GM23248 (cell line): ENCODE measurements at regions not wholly inside any gene's neighbourhood (a gene's known extent, or its start where the extent isn't known, plus 50 kb on each side); places are given as distances from the start of the nearest gene placed in this dataset.

Experiments used
- DNase-seq: peaks from one replicate; pipeline ENCODE4 v3.0.0-alpha.2; 2015
- H2AFZ ChIP-seq: fragments of 200-600 bp; sonication (generic); 2 replicates; pipeline ENCODE4 v1.6.1; 2016; ENCODE audit warnings: antibody characterized with exemption
- H3F3A ChIP-seq: fragments of 200-600 bp; sonication (generic); 2 replicates; pipeline ENCODE4 v1.6.1; 2016; ENCODE audit warnings: mild to moderate bottlenecking, antibody characterized with exemption, mixed run types; ENCODE audit not compliant: insufficient read depth
- H3K27ac ChIP-seq: fragments of 200-600 bp; sonication (generic); 2 replicates; pipeline ENCODE4 v1.5.1; 2016; ENCODE audit warnings: mild to moderate bottlenecking
- H3K27me3 ChIP-seq: fragments of 200-600 bp; sonication (generic); replicated peaks from 2 replicates; pipeline ENCODE4 v1.6.1; 2016; ENCODE audit warnings: mild to moderate bottlenecking; ENCODE audit not compliant: insufficient read depth
- H3K36me3 ChIP-seq: fragments of 200-600 bp; sonication (generic); 2 replicates; pipeline ENCODE4 v1.6.1; 2016; ENCODE audit warnings: low read depth, mild to moderate bottlenecking
- H3K4me1 ChIP-seq: fragments of 200-600 bp; sonication (generic); 2 replicates; pipeline ENCODE4 v1.6.1; 2016; ENCODE audit warnings: mild to moderate bottlenecking; ENCODE audit not compliant: insufficient read depth
- H3K4me2 ChIP-seq: fragments of 200-600 bp; sonication (generic); one replicate; pipeline ENCODE4 v1.6.1; 2016; ENCODE audit warnings: mild to moderate bottlenecking; ENCODE audit not compliant: unreplicated experiment
- H3K4me3 ChIP-seq: fragments of 200-600 bp; sonication (generic); 2 replicates; pipeline ENCODE4 v1.5.1; 2016; ENCODE audit warnings: mild to moderate bottlenecking
- H3K79me2 ChIP-seq: fragments of 200-600 bp; sonication (generic); 2 replicates; pipeline ENCODE4 v1.6.1; 2016; ENCODE audit warnings: mild to moderate bottlenecking; ENCODE audit not compliant: insufficient read depth
- H3K9ac ChIP-seq: fragments of 200-600 bp; sonication (generic); 2 replicates; pipeline ENCODE4 v1.6.1; 2016; ENCODE audit warnings: mild to moderate bottlenecking
- H3K9me2 ChIP-seq: fragments of 200-600 bp; sonication (generic); 2 replicates; pipeline ENCODE4 v1.6.1; 2016; ENCODE audit warnings: mixed run types, mild to moderate bottlenecking, moderate library complexity; ENCODE audit not compliant: insufficient read depth
- H3K9me3 ChIP-seq: fragments of 200-600 bp; sonication (generic); one replicate; pipeline ENCODE4 v1.6.1; 2017; ENCODE audit warnings: low read depth
- H4K20me1 ChIP-seq: fragments of 200-600 bp; sonication (generic); 2 replicates; pipeline ENCODE4 v1.6.0; 2016; ENCODE audit not compliant: insufficient read depth
- EZH2 ChIP-seq: fragments of 200-600 bp; sonication (generic); IDR thresholded peaks from 2 replicates; pipeline ENCODE4 v1.6.1; 2018; ENCODE audit warnings: antibody characterized with exemption, mild to moderate bottlenecking; ENCODE audit not compliant: insufficient read depth, poor library complexity, severe bottlenecking
- EZH2phosphoT487 ChIP-seq: fragments of 200-600 bp; sonication (generic); IDR thresholded peaks from 2 replicates; pipeline ENCODE4 v1.6.1; 2018; ENCODE audit warnings: antibody characterized with exemption, moderate library complexity, mild to moderate bottlenecking, low read depth; ENCODE audit not compliant: insufficient read depth
- WGBS, 2 experiments: methylation state at CpG; one replicate each; pipeline ENCODE4 v1.1.6; 2015 to 2017; ENCODE audit warnings: low lambda C conversion rate in 2 of 2, low coverage in 1 of 2; ENCODE audit errors: missing lambda C conversion rate in 2 of 2; 5-methylcytosine and 5-hydroxymethylcytosine counted together
- in situ Hi-C: fragments of 300-500 bp; cut with MboI; formaldehyde crosslinking; loops from 2 replicates; pipeline ENCODE4 v1.15.0; 2020

DNA sequence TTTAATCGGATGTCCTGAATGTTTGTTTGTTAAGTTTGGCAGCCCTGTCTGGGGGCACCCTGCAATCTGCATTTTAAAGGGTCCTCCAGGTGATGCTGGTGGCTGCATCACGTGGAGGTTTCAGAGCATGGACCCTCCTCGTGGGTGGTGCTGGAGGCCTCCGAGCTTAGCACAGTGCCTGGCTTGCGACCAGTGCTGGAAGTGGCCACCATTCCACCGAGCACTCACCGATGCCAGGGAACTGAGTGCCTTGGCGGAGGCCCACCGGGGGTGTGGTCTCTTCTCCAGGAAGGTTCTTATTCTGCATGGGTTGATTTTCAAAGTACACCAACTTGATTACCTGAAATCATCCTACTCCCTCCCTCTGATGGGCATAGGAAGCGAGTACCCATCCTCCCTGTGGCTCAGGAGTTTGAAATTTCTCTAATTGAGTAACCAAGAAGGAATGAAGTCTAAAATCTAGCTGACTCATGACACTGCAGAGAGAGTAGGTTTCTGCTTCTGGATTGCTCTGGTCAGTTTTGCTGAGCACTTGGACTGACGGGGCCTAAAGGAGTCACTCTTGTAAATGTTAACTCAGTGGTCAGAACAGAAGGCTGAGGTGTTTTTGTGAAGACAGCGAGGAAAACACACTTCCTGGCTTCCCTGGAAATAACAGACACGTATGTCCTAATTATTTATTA, 58.1 kb upstream of the SLC66A3 start:
- Histone ChIP-seq H3K27me3 (peaks cover 4% of the 10 kb centered on the region; the same call in 1 of the 2 replicates), H3K4me1 (peaks cover 11% of the 10 kb centered on the region), H3K9ac (no peak overlapping the region), H3K27ac (no peak overlapping the region), H3K4me2 (no peak overlapping the region), H3K79me2 (no peaks in the 10 kb centered on the region), H3K36me3 (no peaks in the 10 kb centered on the region), H3K9me2 (no peaks in the 10 kb centered on the region), H3F3A (peaks cover 10% of the 10 kb centered on the region), H3K9me3 (no peaks in the 10 kb centered on the region), H4K20me1 (no peaks in the 10 kb centered on the region), H2AFZ (peak overlapping the region; percentile 15; the same call in 1 of the 2 replicates), H3K4me3 (no peak overlapping the region)
- TF ChIP-seq EZH2 (no peak), EZH2phosphoT487 (no peak)
- 37 to 41% methylated on average over 13 of the region's 13 CpGs for WGBS, 2 experiments
- DNase-seq: peak; percentile 79
- in situ Hi-C loops: no loop called here

DNA sequence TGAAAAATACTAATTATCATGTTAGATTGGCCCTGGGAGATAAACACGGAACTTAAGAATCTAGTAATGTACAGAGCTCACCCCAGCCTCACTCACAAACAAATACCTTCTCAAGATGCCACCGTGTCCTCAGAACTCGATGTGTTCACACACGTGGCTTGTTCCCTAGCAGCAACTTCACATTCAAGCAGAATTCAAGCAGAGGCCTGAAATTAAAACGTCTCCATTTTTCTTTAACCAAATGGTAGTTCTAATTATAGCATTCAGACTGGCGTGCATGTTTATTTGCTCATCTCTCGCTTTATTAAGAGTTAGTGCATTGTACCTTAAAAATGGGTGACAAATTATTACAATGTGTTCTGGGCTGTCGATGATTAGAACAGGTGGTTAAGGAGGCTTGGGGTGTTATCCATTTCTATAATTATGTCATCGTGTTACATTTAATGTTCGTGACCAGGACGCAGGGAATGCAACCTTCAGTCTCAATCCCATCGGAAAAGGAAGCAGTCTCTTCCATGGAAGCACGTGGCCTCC, 57.3 kb upstream of the SLC66A3 start:
- peaks cover 11% of the 10 kb centered on the region for H3K4me1 ChIP-seq
- 84 to 89% methylated on average over 13 of the region's 13 CpGs for WGBS, 2 experiments

GRCh38 chr2:11099122-11100065, 55.9 kb upstream of the SLC66A3 start:
- in situ Hi-C loops: no loop called here

More for the DNA sequence above, 57.3 kb upstream of the SLC66A3 start:
- Histone ChIP-seq H3K9ac (no peak overlapping the region), H3K79me2 (no peaks in the 10 kb centered on the region), H4K20me1 (no peaks in the 10 kb centered on the region), H3K27me3 (peaks cover 4% of the 10 kb centered on the region; the same call in 1 of the 2 replicates), H3K4me2 (no peak overlapping the region), H3K9me3 (no peaks in the 10 kb centered on the region), H3K27ac (no peak overlapping the region), H3K9me2 (no peaks in the 10 kb centered on the region), H3F3A (peaks cover 10% of the 10 kb centered on the region), H3K36me3 (no peaks in the 10 kb centered on the region), H2AFZ (peak overlapping the region; percentile 15; the same call in 1 of the 2 replicates), H3K4me3 (no peak overlapping the region)
- in situ Hi-C loops: no loop called here
- DNase-seq: no peak
- TF ChIP-seq EZH2 (no peak), EZH2phosphoT487 (no peak)

GRCh38 chr2:11100130-11100529, 55.1 kb upstream of the SLC66A3 start:
- Histone ChIP-seq H3F3A (peaks cover 10% of the 10 kb centered on the region), H3K9me2 (no peaks in the 10 kb centered on the region), H2AFZ (no peak overlapping the region), H3K4me2 (no peak overlapping the region), H3K9ac (no peak overlapping the region), H3K36me3 (no peaks in the 10 kb centered on the region), H4K20me1 (no peaks in the 10 kb centered on the region), H3K4me3 (no peak overlapping the region), H3K79me2 (no peaks in the 10 kb centered on the region), H3K9me3 (no peaks in the 10 kb centered on the region), H3K27ac (no peak overlapping the region), H3K4me1 (peaks cover 11% of the 10 kb centered on the region), H3K27me3 (peaks cover 8% of the 10 kb centered on the region; the same call in 1 of the 2 replicates)
- no peak for TF ChIP-seq EZH2phosphoT487
- DNase-seq: no peak
- in situ Hi-C loops: no loop called here
- WGBS, 2 experiments: 79 to 80% methylated on average over 6 of the region's 6 CpGs

More at GRCh38 chr2:11099122-11100065, 55.9 kb upstream of the SLC66A3 start:
- Histone ChIP-seq H4K20me1 (no peaks in the 10 kb centered on the region), H3K36me3 (no peaks in the 10 kb centered on the region), H3K4me1 (peaks cover 11% of the 10 kb centered on the region), H3K27me3 (peaks cover 8% of the 10 kb centered on the region; the same call in 1 of the 2 replicates), H3K79me2 (no peaks in the 10 kb centered on the region), H2AFZ (no peak overlapping the region), H3F3A (peaks cover 10% of the 10 kb centered on the region), H3K4me2 (no peak overlapping the region), H3K4me3 (no peak overlapping the region), H3K9me3 (no peaks in the 10 kb centered on the region), H3K27ac (no peak overlapping the region), H3K9ac (no peak overlapping the region), H3K9me2 (no peaks in the 10 kb centered on the region)
- no peak for DNase-seq
- no peak for TF ChIP-seq EZH2
- no peak for TF ChIP-seq EZH2phosphoT487
- WGBS, 2 experiments: 72 to 75% methylated on average over 14 of the region's 14 CpGs
